OCI-LY7 (cell line): ENCODE measurements at regions not wholly inside any gene's neighbourhood (a gene's known extent, or its start where the extent isn't known, plus 50 kb on each side); places are given as distances from the start of the nearest gene placed in this dataset.
"Not testable (repeated sequence)": the region's sequence is repeated elsewhere in the genome, so short reads cannot be mapped to it uniquely, and the experiment has no call there.

ENCODE experiments used
- BruUV-seq: library from RNA; stranded (reverse); fragments of 400-500 nt; replicated peaks from 2 replicates; lab custom pipeline; 2021; lab: Mats Ljungman, UMichigan
- CTCF ChIA-PET: fragments of 300-600 bp; sonication (Branson Sonifier 250); formaldehyde crosslinking; loops from one replicate; lab custom pipeline; 2022; ENCODE audit warnings: antibody characterized with exemption; ENCODE audit not compliant: unreplicated experiment; lab: Charles Lee
- POLR2A ChIA-PET: fragments of 300-600 bp; sonication (Branson Sonifier 250); formaldehyde crosslinking; loops from one replicate; lab custom pipeline; 2022; ENCODE audit warnings: antibody characterized with exemption; lab: Charles Lee
- DNase-seq: peaks from one replicate; pipeline ENCODE4 v3.0.0-alpha.2; 2015; ENCODE audit warnings: low spot score
- H2AFZ ChIP-seq: fragments of 200-600 bp; sonication (generic), shearing (Covaris generic); 2 replicates; pipeline ENCODE4 v1.6.1; 2014; ENCODE audit warnings: mild to moderate bottlenecking, antibody characterized with exemption, low read length, moderate library complexity
- H3K27ac ChIP-seq: fragments of 200-600 bp; sonication (generic); 2 replicates; pipeline ENCODE4 v1.5.1; 2014; ENCODE audit warnings: mixed run types, low read depth, mild to moderate bottlenecking, moderate library complexity, low read length, inconsistent platforms; ENCODE audit not compliant: poor library complexity, severe bottlenecking
- H3K36me3 ChIP-seq: fragments of 200-600 bp; sonication (generic); 2 replicates; pipeline ENCODE4 v1.6.1; 2014; ENCODE audit warnings: mild to moderate bottlenecking, antibody characterized with exemption, low read length, moderate library complexity, mixed read lengths; ENCODE audit not compliant: insufficient read depth
- H3K4me1 ChIP-seq: fragments of 200-600 bp; sonication (generic); 2 replicates; pipeline ENCODE4 v1.5.1; 2014; ENCODE audit warnings: mild to moderate bottlenecking, low read length; ENCODE audit not compliant: insufficient read depth, poor library complexity, severe bottlenecking
- H3K4me2 ChIP-seq: fragments of 200-600 bp; sonication (generic); 2 replicates; pipeline ENCODE4 v1.6.1; 2014; ENCODE audit warnings: mild to moderate bottlenecking, low read length
- H3K4me3 ChIP-seq: fragments of 200-600 bp; sonication (generic); 2 replicates; pipeline ENCODE4 v1.5.1; 2014; ENCODE audit warnings: mild to moderate bottlenecking, low read depth, low read length; ENCODE audit not compliant: poor library complexity, severe bottlenecking
- H3K79me2 ChIP-seq: fragments of 200-600 bp; sonication (generic); 2 replicates; pipeline ENCODE4 v1.6.1; 2016; ENCODE audit warnings: low read depth, mild to moderate bottlenecking, low read length, moderate library complexity, mixed read lengths; ENCODE audit not compliant: insufficient read depth
- H3K9me2 ChIP-seq: fragments of 200-600 bp; sonication (generic); 2 replicates; pipeline ENCODE4 v1.6.1; 2016; ENCODE audit warnings: mild to moderate bottlenecking, low read length, mixed read lengths; ENCODE audit not compliant: insufficient read depth
- H3K9me3 ChIP-seq: fragments of 200-600 bp; sonication (generic); 2 replicates; pipeline ENCODE4 v1.6.1; 2014; ENCODE audit warnings: mild to moderate bottlenecking, mixed run types, low read length, mixed read lengths
- H4K20me1 ChIP-seq: fragments of 200-600 bp; sonication (generic); 2 replicates; pipeline ENCODE4 v1.6.1; 2014; ENCODE audit warnings: mild to moderate bottlenecking, antibody characterized with exemption, low read length, moderate library complexity, mixed read lengths; ENCODE audit not compliant: insufficient read depth
- CTCF ChIP-seq: fragments of 200-600 bp; sonication (generic); conservative IDR thresholded peaks from 2 replicates; pipeline ENCODE4 v1.5.1; 2014; ENCODE audit warnings: mild to moderate bottlenecking, antibody characterized with exemption, low read length, moderate library complexity, mixed read lengths
- EZH2phosphoT487 ChIP-seq: fragments of 200-600 bp; sonication (generic); IDR thresholded peaks from 2 replicates; pipeline ENCODE4 v1.6.1; 2018; ENCODE audit warnings: low read depth, borderline replicate concordance, mild to moderate bottlenecking, mixed run types, antibody characterized with exemption, low read length, moderate library complexity, mixed read lengths
- intact Hi-C: fragments of 100-400 bp; cut with micrococcal nuclease; formaldehyde crosslinking; loops from one replicate; pipeline ENCODE4 v1.10.0; 2022; ENCODE audit not compliant: unreplicated experiment

- DNase-seq: no peak
- H3K9me2 ChIP-seq: no peaks in the 10 kb centered on the region
- peak overlapping the region; percentile 81 for H3K4me2 ChIP-seq
- intact Hi-C loops: no loop called here
- peak overlapping the region; percentile 96 for H3K27ac ChIP-seq
- peaks cover 79% of the 10 kb centered on the region for H3K4me1 ChIP-seq
- no peaks in the 10 kb centered on the region for H3K79me2 ChIP-seq
- H3K36me3 ChIP-seq: no peaks in the 10 kb centered on the region
- POLR2A ChIA-PET: interaction anchor here (1.0 to 9.2 kb wide), 5 partner anchors 10 to 78 kb away, joined by 6 to 447 read pairs (median 47); a partner anchor contains a TSS
- H3K4me3 ChIP-seq: no peak overlapping the region
- TF ChIP-seq CTCF: no peak
- TF ChIP-seq EZH2phosphoT487: no peak
- H3K9me3 ChIP-seq: no peaks in the 10 kb centered on the region
- BruUV-seq: no TSS peak
- CTCF ChIA-PET: no interaction called here
- no peak overlapping the region for H2AFZ ChIP-seq
- no peaks in the 10 kb centered on the region for H4K20me1 ChIP-seq
These were observed 95.3 kb downstream of the OR2B2 start for GRCh38 chr6:27816906-27817305.

- no peak for TF ChIP-seq CTCF
- TF ChIP-seq EZH2phosphoT487: no peak
- peaks cover 6% of the 10 kb centered on the region; the same call in 1 of the 2 replicates for H3K36me3 ChIP-seq
- no peaks in the 10 kb centered on the region for H3K79me2 ChIP-seq
- peak overlapping the region; percentile 68 for H3K4me3 ChIP-seq
- ChIA-PET CTCF (no interaction called here), POLR2A (interaction anchor here (0.7 to 10.5 kb wide), 16 partner anchors 9 to 1794 kb away, joined by 3 to 380 read pairs (median 6); a partner anchor contains a TSS)
- H4K20me1 ChIP-seq: no peaks in the 10 kb centered on the region
- H2AFZ ChIP-seq: no peak overlapping the region
- DNase-seq: peak; percentile 96
- H3K4me2 ChIP-seq: peak overlapping the region; percentile 81
- no peaks in the 10 kb centered on the region for H3K9me3 ChIP-seq
- H3K9me2 ChIP-seq: no peaks in the 10 kb centered on the region
- intact Hi-C loops: loop anchor here (1.0 to 5.0 kb wide), 5 partner anchors 58 to 1782 kb away; a partner anchor contains a TSS
- H3K4me1 ChIP-seq: peaks cover 76% of the 10 kb centered on the region
- peak overlapping the region; percentile 96 for H3K27ac ChIP-seq
- BruUV-seq: TSS peak; percentile 93
These were observed 97.4 kb downstream of the OR2B2 start for GRCh38 chr6:27814665-27815424.

GRCh38 chr6:27814415-27814664, 97.9 kb downstream of the OR2B2 start:
- H3K9me3 ChIP-seq, H4K20me1 ChIP-seq, DNase-seq, H3K9me2 ChIP-seq, H3K36me3 ChIP-seq, CTCF ChIA-PET, BruUV-seq, H2AFZ ChIP-seq, H3K79me2 ChIP-seq: not testable (repeated sequence)
- Histone ChIP-seq H3K27ac (peak overlapping the region; percentile 96), H3K4me2 (peak overlapping the region; percentile 87), H3K4me3 (peak overlapping the region; percentile 68), H3K4me1 (peaks cover 73% of the 10 kb centered on the region)
- POLR2A ChIA-PET: interaction anchor here (0.7 to 10.5 kb wide), 15 partner anchors 10 to 1793 kb away, joined by 3 to 380 read pairs (median 6); a partner anchor contains a TSS
- intact Hi-C loops: loop anchor here (1.0 to 5.0 kb wide), 5 partner anchors 58 to 1781 kb away; a partner anchor contains a TSS
